MCF 10A (cell line): ENCODE measurements at regions not wholly inside any gene's neighbourhood (a gene's known extent, or its start where the extent isn't known, plus 50 kb on each side); places are given as distances from the start of the nearest gene placed in this dataset.
A peak's percentile ranks its signal among the peaks of the same experiment; 100 is the strongest.

Experiments used
- BruUV-seq: library from RNA; stranded (reverse); fragments of 400-500 nt; replicated peaks from 2 replicates; lab custom pipeline; 2021; lab: Mats Ljungman, UMichigan
- CTCF ChIA-PET: fragments of 300-600 bp; sonication (Branson Sonifier 250); formaldehyde crosslinking; extraction: SDS; loops from one replicate; lab custom pipeline; 2021; ENCODE audit warnings: antibody characterized with exemption, inconsistent platforms; lab: Yijun Ruan, JAX
- POLR2A ChIA-PET: fragments of 300-600, 350-650 bp; sonication (Branson Sonifier 250); formaldehyde crosslinking; extraction: SDS; loops from one replicate; lab custom pipeline; 2020; ENCODE audit warnings: antibody characterized with exemption, inconsistent platforms; lab: Yijun Ruan, JAX
- DNase-seq: peaks from one replicate; pipeline ENCODE4 v3.0.0-alpha.2; 2018; ENCODE audit not compliant: unreplicated experiment
- H3K27ac Mint-ChIP-seq: one replicate; pipeline ENCODE4 v1.8.0; 2022; ENCODE audit warnings: mild to moderate bottlenecking, low read depth, mixed read lengths; ENCODE audit not compliant: unreplicated experiment
- H3K27me3 Mint-ChIP-seq: one replicate; pipeline ENCODE4 v1.8.0; 2022; ENCODE audit warnings: mixed read lengths; ENCODE audit not compliant: insufficient read depth, unreplicated experiment
- H3K36me3 Mint-ChIP-seq: one replicate; pipeline ENCODE4 v1.8.0; 2022; ENCODE audit warnings: mild to moderate bottlenecking, moderate library complexity, mixed read lengths; ENCODE audit not compliant: insufficient read depth, unreplicated experiment
- H3K4me1 Mint-ChIP-seq: one replicate; pipeline ENCODE4 v1.8.0; 2022; ENCODE audit warnings: mixed read lengths; ENCODE audit not compliant: insufficient read depth, unreplicated experiment
- H3K4me3 Mint-ChIP-seq: one replicate; pipeline ENCODE4 v1.8.0; 2022; ENCODE audit warnings: mild to moderate bottlenecking, moderate library complexity, mixed read lengths; ENCODE audit not compliant: unreplicated experiment
- H3K9me3 Mint-ChIP-seq: one replicate; pipeline ENCODE4 v1.8.0; 2022; ENCODE audit warnings: mixed read lengths; ENCODE audit not compliant: unreplicated experiment
- intact Hi-C: fragments of 100-400 bp; cut with micrococcal nuclease; formaldehyde crosslinking; loops from 2 replicates; pipeline ENCODE4 v1.14.1; 2022
- TF ChIP-seq, protein P1 (sequence below): fragments of 200-600 bp; IDR thresholded peaks from one replicate; pipeline ENCODE4 v1.8.0; 2022; ENCODE audit warnings: antibody characterized with exemption, mild to moderate bottlenecking; ENCODE audit not compliant: unreplicated experiment

DNA sequence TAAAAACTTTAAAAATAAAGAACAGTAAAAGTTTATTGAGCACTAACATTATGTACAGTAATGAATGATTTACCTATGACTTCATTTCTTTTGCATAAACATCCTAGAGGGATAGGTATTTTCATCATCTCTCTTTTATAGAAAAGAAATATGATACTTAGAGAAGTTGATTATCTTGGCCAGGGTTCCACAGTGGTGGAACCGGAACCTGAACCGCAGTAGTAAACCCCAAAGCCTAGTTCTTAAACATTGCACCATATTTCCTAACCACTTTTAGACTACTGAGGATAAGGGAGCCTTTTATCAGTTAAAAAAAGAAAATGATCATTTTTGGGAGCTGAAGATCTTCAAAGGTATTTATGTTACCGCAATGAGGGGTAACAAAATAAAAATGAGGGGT is 205.7 kb upstream of the SGCD start:
- no TSS peak for BruUV-seq
- peaks cover 11% of the 10 kb centered on the region for H3K27me3 Mint-ChIP-seq
- TF ChIP-seq, protein P1, sequence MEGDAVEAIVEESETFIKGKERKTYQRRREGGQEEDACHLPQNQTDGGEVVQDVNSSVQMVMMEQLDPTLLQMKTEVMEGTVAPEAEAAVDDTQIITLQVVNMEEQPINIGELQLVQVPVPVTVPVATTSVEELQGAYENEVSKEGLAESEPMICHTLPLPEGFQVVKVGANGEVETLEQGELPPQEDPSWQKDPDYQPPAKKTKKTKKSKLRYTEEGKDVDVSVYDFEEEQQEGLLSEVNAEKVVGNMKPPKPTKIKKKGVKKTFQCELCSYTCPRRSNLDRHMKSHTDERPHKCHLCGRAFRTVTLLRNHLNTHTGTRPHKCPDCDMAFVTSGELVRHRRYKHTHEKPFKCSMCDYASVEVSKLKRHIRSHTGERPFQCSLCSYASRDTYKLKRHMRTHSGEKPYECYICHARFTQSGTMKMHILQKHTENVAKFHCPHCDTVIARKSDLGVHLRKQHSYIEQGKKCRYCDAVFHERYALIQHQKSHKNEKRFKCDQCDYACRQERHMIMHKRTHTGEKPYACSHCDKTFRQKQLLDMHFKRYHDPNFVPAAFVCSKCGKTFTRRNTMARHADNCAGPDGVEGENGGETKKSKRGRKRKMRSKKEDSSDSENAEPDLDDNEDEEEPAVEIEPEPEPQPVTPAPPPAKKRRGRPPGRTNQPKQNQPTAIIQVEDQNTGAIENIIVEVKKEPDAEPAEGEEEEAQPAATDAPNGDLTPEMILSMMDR, result no peak
- intact Hi-C loops, result no loop called here
- DNase-seq, result peak; percentile 16
- no peaks in the 10 kb centered on the region for H3K9me3 Mint-ChIP-seq
- no peak overlapping the region for H3K4me3 Mint-ChIP-seq
- H3K4me1 Mint-ChIP-seq, result peaks cover 26% of the 10 kb centered on the region
- H3K27ac Mint-ChIP-seq, result no peak overlapping the region
- no peaks in the 10 kb centered on the region for H3K36me3 Mint-ChIP-seq
- POLR2A ChIA-PET, result interaction anchor here (0.7 kb wide), 1 partner anchor 10 kb away, joined by 3 read pairs; no protein-coding TSS in a partner anchor
- CTCF ChIA-PET, result no interaction called here

DNA sequence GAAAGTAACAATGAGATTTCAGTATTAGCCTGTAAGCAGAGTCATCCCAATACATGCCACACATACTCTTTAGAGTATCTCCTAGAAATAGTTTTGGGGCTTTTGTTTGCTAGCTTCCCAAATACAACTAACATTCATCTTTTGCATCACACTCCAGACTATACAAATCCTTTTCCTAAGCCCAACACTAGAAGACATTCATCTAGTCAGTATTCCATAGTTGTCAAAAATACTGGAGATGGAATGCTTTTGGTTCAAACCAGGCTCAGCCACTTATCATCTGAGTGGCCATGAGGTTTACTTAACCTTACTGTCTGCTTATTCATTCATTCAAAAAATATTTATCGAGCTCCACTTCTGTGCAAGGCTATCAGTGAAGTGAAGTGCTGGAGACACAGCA is 205.1 kb upstream of the SGCD start:
- ChIA-PET POLR2A (interaction anchor here (0.7 kb wide), 1 partner anchor 11 kb away, joined by 3 read pairs; no protein-coding TSS in a partner anchor), CTCF (no interaction called here)
- H3K4me3 Mint-ChIP-seq, result no peak overlapping the region
- H3K9me3 Mint-ChIP-seq, result no peaks in the 10 kb centered on the region
- TF ChIP-seq, protein P1, result no peak
- no TSS peak for BruUV-seq
- intact Hi-C loops, result no loop called here
- peaks cover 26% of the 10 kb centered on the region for H3K4me1 Mint-ChIP-seq
- no peak overlapping the region for H3K27ac Mint-ChIP-seq
- peaks cover 11% of the 10 kb centered on the region for H3K27me3 Mint-ChIP-seq
- DNase-seq, result no peak
- H3K36me3 Mint-ChIP-seq, result no peaks in the 10 kb centered on the region

DNA sequence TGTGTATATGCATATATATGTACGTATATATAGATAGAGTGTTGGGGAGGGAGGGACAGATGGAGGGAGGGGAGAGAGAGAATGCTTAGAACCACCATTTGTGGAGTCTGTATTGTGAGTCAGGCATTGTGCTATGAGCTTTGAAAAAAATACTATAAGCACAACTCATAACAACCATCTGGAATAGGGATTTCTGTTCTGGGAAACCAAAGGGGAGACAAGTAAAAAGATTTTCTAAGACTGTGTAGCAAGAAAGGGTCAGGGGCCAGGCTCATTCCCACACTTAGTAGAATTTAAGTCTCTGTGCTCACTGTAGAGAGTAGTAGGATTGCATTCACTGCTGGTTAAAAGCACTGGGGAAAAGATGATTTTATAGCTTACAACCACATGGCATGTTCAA is 202.3 kb upstream of the SGCD start:
- no peak for DNase-seq
- CTCF ChIA-PET, result interaction anchor here (0.8 to 1.7 kb wide), 2 partner anchors 14 to 691 kb away, joined by 3 to 5 read pairs; no protein-coding TSS in a partner anchor
- POLR2A ChIA-PET, result no interaction called here
- TF ChIP-seq, protein P1, result no peak
- no TSS peak for BruUV-seq
- peaks cover 26% of the 10 kb centered on the region for H3K4me1 Mint-ChIP-seq
- H3K36me3 Mint-ChIP-seq, result no peaks in the 10 kb centered on the region
- no peaks in the 10 kb centered on the region for H3K9me3 Mint-ChIP-seq
- intact Hi-C loops, result no loop called here
- H3K27me3 Mint-ChIP-seq, result peaks cover 11% of the 10 kb centered on the region
- H3K4me3 Mint-ChIP-seq, result no peak overlapping the region
- no peak overlapping the region for H3K27ac Mint-ChIP-seq

DNA sequence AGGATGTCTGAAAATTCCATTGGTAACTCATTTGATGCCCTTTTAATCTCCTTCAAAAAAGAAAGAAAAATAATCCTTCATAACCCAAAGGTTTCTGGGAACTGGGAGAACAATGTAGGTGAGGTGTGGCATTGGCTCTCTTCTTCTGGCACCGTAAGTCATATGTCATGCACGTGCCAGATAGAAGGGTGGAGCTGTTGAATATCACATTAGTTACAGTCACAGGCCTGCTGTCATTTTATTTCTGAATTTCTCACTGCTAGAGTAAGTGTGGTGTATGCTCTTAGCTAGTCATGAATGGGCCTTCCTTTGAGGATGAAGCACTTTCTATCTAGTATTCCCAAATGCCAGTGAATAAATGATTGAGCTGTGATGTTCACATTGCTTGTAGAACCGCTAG is 201.8 kb upstream of the SGCD start:
- TF ChIP-seq, protein P1, result no peak
- intact Hi-C loops, result no loop called here
- H3K36me3 Mint-ChIP-seq, result no peaks in the 10 kb centered on the region
- ChIA-PET POLR2A (interaction anchor here (0.7 kb wide), 1 partner anchor 243 kb away, joined by 3 read pairs; no protein-coding TSS in a partner anchor), CTCF (interaction anchor here (0.8 to 1.7 kb wide), 2 partner anchors 14 to 690 kb away, joined by 3 to 5 read pairs; no protein-coding TSS in a partner anchor)
- BruUV-seq, result no TSS peak
- H3K27me3 Mint-ChIP-seq, result peaks cover 11% of the 10 kb centered on the region
- no peak overlapping the region for H3K27ac Mint-ChIP-seq
- no peaks in the 10 kb centered on the region for H3K9me3 Mint-ChIP-seq
- H3K4me3 Mint-ChIP-seq, result no peak overlapping the region
- DNase-seq, result no peak
- peaks cover 22% of the 10 kb centered on the region for H3K4me1 Mint-ChIP-seq
